HepG2 (cell line): ENCODE measurements at regions not wholly inside any gene's neighbourhood (a gene's known extent, or its start where the extent isn't known, plus 50 kb on each side); places are given as distances from the start of the nearest gene placed in this dataset.

Experiments used
- AHR ChIP-seq: IDR thresholded peaks from 2 replicates; pipeline ENCODE4 v1.6.1; 2018; ENCODE audit warnings: missing genetic modification reagents, missing compliant biosample characterization
- FOSL1 ChIP-seq: sonication (generic); formaldehyde crosslinking; IDR thresholded peaks from 2 replicates; pipeline ENCODE4 v1.9.0; 2021; ENCODE audit warnings: missing genetic modification reagents, borderline replicate concordance
- HDAC1 ChIP-seq: sonication (generic); formaldehyde crosslinking; IDR thresholded peaks from 2 replicates; pipeline ENCODE4 v1.5.1; 2020; ENCODE audit warnings: mild to moderate bottlenecking, missing genetic modification reagents
- JUNB ChIP-seq: sonication (generic); formaldehyde crosslinking; IDR thresholded peaks from 2 replicates; pipeline ENCODE4 v1.8.0; 2022; ENCODE audit warnings: missing genetic modification reagents, mild to moderate bottlenecking, borderline replicate concordance
- KLF9 ChIP-seq: IDR thresholded peaks from 2 replicates; pipeline ENCODE4 v1.6.1; 2016; ENCODE audit warnings: low read depth
- MED1 ChIP-seq: sonication (generic); formaldehyde crosslinking; IDR thresholded peaks from 2 replicates; pipeline ENCODE4 v1.4.0; 2020; ENCODE audit warnings: missing genetic modification reagents
- ONECUT2 ChIP-seq: sonication (generic); formaldehyde crosslinking; IDR thresholded peaks from 2 replicates; pipeline ENCODE4 v1.4.0; 2020; ENCODE audit warnings: missing genetic modification reagents
- POLR2A ChIP-seq, 2 experiments: IDR thresholded peaks; 2 replicates each; pipeline ENCODE4 v1.6.1; 2011; ENCODE audit warnings: low read depth in 2 of 2, low read length in 2 of 2, mild to moderate bottlenecking in 1 of 2, moderate library complexity in 1 of 2; ENCODE audit not compliant: insufficient read depth in 1 of 2
- SP1 ChIP-seq, 2 experiments: fragments of 450-650 bp in 1 of 2; sonication (generic) in 1 of 2; formaldehyde crosslinking in 1 of 2; IDR thresholded peaks; 2 replicates each; pipeline versions ENCODE4 v1.4.0 to v1.6.1; 2016 to 2020; ENCODE audit warnings: missing genetic modification reagents in 1 of 2
- SRF ChIP-seq: IDR thresholded peaks from 2 replicates; pipeline ENCODE4 v1.6.1; 2011; ENCODE audit warnings: mild to moderate bottlenecking, low read depth, low read length, moderate library complexity
- TCF7L2 ChIP-seq: IDR thresholded peaks from 2 replicates; pipeline ENCODE4 v1.6.1; 2011; ENCODE audit warnings: mild to moderate bottlenecking, low read depth, low read length, moderate library complexity
- ZBTB3 ChIP-seq: sonication (generic); formaldehyde crosslinking; IDR thresholded peaks from 2 replicates; pipeline ENCODE4 v1.4.0; 2020; ENCODE audit warnings: low read depth, mild to moderate bottlenecking, moderate library complexity, missing genetic modification reagents, borderline replicate concordance
- ZNF839 ChIP-seq: sonication (generic); formaldehyde crosslinking; IDR thresholded peaks from 2 replicates; pipeline ENCODE4 v1.4.0; 2020; ENCODE audit warnings: missing genetic modification reagents, mild to moderate bottlenecking, borderline replicate concordance
- TF ChIP-seq, protein P1 (sequence below): sonication (generic); formaldehyde crosslinking; IDR thresholded peaks from 2 replicates; pipeline ENCODE4 v1.4.0; 2020; ENCODE audit warnings: missing genetic modification reagents

DNA sequence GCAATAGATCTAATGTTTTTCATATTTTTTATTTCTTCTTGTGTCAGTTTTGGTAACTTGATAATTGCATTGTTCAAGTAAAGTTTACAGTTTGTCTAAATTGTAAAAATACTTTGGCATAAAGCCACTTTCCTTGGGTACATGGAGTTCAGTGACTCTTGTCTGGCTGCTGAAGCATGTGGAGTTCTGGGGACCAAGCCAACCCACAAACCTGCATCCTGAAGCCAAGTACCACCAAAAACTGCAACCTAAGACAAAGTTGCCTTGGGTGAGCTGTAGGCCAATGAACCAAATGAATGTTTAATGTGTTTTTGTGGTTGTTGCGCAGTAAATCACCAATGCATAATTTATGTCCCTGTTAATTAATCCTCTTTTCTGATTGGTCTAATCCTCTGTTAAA lies 872.6 kb downstream of the BCL11A start:
- no peak for TF ChIP-seq JUNB
- TF ChIP-seq FOSL1 (CRISPR knock-in tag), result no peak
- no peak for TF ChIP-seq ZBTB3 (CRISPR knock-in tag)
- TF ChIP-seq ZNF839, result no peak
- no peak for TF ChIP-seq KLF9 (CRISPR knock-in tag)
- TF ChIP-seq POLR2A (IDR thresholded peaks at IDR 0.05; ENCODE audit: insufficient read depth in 1 of 2, low read depth in 2 of 2, low read length in 2 of 2), result no peak
- no peak for TF ChIP-seq ONECUT2 (CRISPR knock-in tag)
- no peak for TF ChIP-seq SP1 (IDR thresholded peaks at IDR 0.05)
- TF ChIP-seq SP1 (CRISPR knock-in tag; IDR thresholded peaks at IDR 0.05), result no peak
- no peak for TF ChIP-seq AHR (CRISPR knock-in tag)
- TF ChIP-seq SRF, result no peak
- no peak for TF ChIP-seq TCF7L2
- TF ChIP-seq, protein P1, sequence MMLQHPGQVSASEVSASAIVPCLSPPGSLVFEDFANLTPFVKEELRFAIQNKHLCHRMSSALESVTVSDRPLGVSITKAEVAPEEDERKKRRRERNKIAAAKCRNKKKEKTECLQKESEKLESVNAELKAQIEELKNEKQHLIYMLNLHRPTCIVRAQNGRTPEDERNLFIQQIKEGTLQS (CRISPR knock-in tag), result no peak
- no peak for TF ChIP-seq HDAC1 (CRISPR knock-in tag)
- TF ChIP-seq MED1, result no peak
